Smooth muscle cell (in vitro differentiated cells): ENCODE measurements at regions not wholly inside any gene's neighbourhood (a gene's known extent, or its start where the extent isn't known, plus 50 kb on each side); places are given as distances from the start of the nearest gene placed in this dataset.

Experiments
- DNase-seq: peaks from one replicate; lab custom pipeline; 2025; ENCODE audit not compliant: unreplicated experiment; lab: John Stamatoyannopoulos, UW
- H2AFZ ChIP-seq: fragments of 200-600 bp; sonication (generic); 2 replicates; pipeline ENCODE4 v1.6.0; 2016; ENCODE audit warnings: antibody characterized with exemption, low read depth, mild to moderate bottlenecking
- H3F3A ChIP-seq: fragments of 200-600 bp; sonication (generic); 2 replicates; pipeline ENCODE4 v1.6.0; 2017; ENCODE audit warnings: antibody characterized with exemption, low read depth
- H3K27ac ChIP-seq: fragments of 200-600 bp; sonication (generic); 2 replicates; pipeline ENCODE4 v1.5.1; 2016; ENCODE audit warnings: low read depth, mild to moderate bottlenecking
- H3K27me3 ChIP-seq: fragments of 200-600 bp; sonication (generic); 2 replicates; pipeline ENCODE4 v1.6.1; 2016; ENCODE audit warnings: low read depth, mild to moderate bottlenecking
- H3K36me3 ChIP-seq: fragments of 200-600 bp; sonication (generic); 2 replicates; pipeline ENCODE4 v1.5.1; 2016; ENCODE audit warnings: low read depth
- H3K4me1 ChIP-seq: fragments of 200-600 bp; sonication (generic); 2 replicates; pipeline ENCODE4 v1.5.1; 2016; ENCODE audit warnings: low read depth
- H3K4me2 ChIP-seq: fragments of 200-600 bp; sonication (generic); 2 replicates; pipeline ENCODE4 v1.6.0; 2016; ENCODE audit warnings: mild to moderate bottlenecking
- H3K4me3 ChIP-seq: fragments of 200-600 bp; sonication (generic); 2 replicates; pipeline ENCODE4 v1.5.1; 2016; ENCODE audit warnings: mild to moderate bottlenecking
- H3K79me2 ChIP-seq: fragments of 200-600 bp; sonication (generic); 2 replicates; pipeline ENCODE4 v1.6.0; 2016; ENCODE audit warnings: low read depth, mild to moderate bottlenecking
- H3K9ac ChIP-seq: fragments of 200-600 bp; sonication (generic); 2 replicates; pipeline ENCODE4 v1.6.0; 2016; ENCODE audit warnings: low read depth
- H3K9me3 ChIP-seq: fragments of 200-600 bp; sonication (generic); replicated peaks from 2 replicates; pipeline ENCODE4 v1.5.1; 2016; ENCODE audit warnings: low read depth
- H4K20me1 ChIP-seq: fragments of 200-600 bp; sonication (generic); 2 replicates; pipeline ENCODE4 v1.6.0; 2016; ENCODE audit warnings: low read depth
- WGBS: methylation state at CpG from one replicate; pipeline ENCODE4 v1.1.7; 2016; ENCODE audit warnings: low lambda C conversion rate; 5-methylcytosine and 5-hydroxymethylcytosine counted together
- TF ChIP-seq, protein P1 (sequence below): fragments of 200-600 bp; sonication (generic); IDR thresholded peaks from 2 replicates; pipeline ENCODE4 v1.5.1; 2017; ENCODE audit warnings: borderline replicate concordance, mild to moderate bottlenecking, antibody characterized with exemption; ENCODE audit not compliant: insufficient read depth, poor library complexity, severe bottlenecking

DNA sequence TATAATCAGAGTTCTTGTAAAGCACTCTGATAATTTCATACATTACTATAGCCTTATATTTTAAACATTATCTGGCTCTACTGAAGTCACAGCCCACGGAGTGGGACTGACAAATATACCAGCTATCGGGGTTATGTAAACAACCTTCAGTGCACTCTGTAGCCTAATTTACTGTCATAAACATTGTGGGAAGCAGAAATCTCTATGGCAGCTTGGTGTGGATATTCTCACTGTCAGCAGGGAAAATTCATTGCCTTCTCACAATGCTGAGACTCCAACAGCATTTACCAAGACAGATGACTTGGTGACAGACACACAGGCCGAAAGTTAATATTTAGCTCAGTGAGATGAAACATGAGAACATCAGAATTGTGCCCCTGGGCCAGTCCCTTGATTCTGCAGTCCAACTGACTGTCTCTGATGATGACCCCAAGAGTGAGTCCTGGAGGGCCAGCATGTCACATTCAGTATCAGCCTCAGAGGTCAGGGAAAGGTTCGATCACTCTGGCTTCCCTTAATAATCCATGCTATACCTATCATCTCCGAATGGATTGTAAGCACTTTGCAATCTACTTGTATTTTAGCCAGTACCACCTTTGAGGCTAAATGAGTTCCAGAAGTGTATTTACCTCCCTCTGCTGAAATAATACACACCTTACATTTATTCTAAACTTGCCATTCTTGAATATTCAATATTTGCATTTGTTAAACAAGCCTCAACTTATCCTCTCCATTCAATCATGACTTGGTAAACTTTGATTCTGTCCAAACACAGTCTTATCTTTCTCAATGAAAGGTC lies 146.2 kb upstream of the OSR1 start:
- no peak overlapping the region for H3K9ac ChIP-seq
- H3K36me3 ChIP-seq, result no peaks in the 10 kb centered on the region
- H3K4me3 ChIP-seq, result no peak overlapping the region
- no peak for DNase-seq
- H3K4me2 ChIP-seq, result no peak overlapping the region
- peaks cover 5% of the 10 kb centered on the region for H3F3A ChIP-seq
- 57% methylated on average over 5 of the region's 5 CpGs for WGBS
- no peaks in the 10 kb centered on the region for H3K9me3 ChIP-seq
- H3K79me2 ChIP-seq, result no peaks in the 10 kb centered on the region
- H3K27ac ChIP-seq, result no peak overlapping the region
- H3K27me3 ChIP-seq, result peaks cover 40% of the 10 kb centered on the region
- TF ChIP-seq, protein P1, sequence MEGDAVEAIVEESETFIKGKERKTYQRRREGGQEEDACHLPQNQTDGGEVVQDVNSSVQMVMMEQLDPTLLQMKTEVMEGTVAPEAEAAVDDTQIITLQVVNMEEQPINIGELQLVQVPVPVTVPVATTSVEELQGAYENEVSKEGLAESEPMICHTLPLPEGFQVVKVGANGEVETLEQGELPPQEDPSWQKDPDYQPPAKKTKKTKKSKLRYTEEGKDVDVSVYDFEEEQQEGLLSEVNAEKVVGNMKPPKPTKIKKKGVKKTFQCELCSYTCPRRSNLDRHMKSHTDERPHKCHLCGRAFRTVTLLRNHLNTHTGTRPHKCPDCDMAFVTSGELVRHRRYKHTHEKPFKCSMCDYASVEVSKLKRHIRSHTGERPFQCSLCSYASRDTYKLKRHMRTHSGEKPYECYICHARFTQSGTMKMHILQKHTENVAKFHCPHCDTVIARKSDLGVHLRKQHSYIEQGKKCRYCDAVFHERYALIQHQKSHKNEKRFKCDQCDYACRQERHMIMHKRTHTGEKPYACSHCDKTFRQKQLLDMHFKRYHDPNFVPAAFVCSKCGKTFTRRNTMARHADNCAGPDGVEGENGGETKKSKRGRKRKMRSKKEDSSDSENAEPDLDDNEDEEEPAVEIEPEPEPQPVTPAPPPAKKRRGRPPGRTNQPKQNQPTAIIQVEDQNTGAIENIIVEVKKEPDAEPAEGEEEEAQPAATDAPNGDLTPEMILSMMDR, result no peak
- no peaks in the 10 kb centered on the region for H4K20me1 ChIP-seq
- H2AFZ ChIP-seq, result no peak overlapping the region
- H3K4me1 ChIP-seq, result no peaks in the 10 kb centered on the region

DNA sequence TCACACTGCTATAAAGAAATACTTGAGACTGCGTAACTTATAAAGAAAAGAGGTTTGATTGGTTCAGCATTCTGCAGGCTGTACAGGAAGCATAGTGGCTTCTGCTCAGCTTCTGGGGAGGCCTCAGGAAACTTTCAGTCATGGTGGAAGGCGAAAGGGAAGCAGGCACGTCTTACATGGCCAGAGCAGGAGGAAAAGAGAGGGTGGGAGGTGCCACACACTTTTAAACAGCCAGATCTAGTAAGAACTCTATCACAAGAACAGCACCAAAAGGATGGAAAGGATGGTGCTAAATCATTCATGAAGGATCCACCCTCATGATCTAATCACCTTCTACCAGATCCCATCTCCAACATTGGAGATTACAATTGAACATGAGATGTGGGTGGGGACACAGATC lies 145.5 kb upstream of the OSR1 start:
- H2AFZ ChIP-seq, result no peak overlapping the region
- H3K4me2 ChIP-seq, result no peak overlapping the region
- H3F3A ChIP-seq, result peaks cover 5% of the 10 kb centered on the region
- H3K9me3 ChIP-seq, result no peaks in the 10 kb centered on the region
- no peaks in the 10 kb centered on the region for H4K20me1 ChIP-seq
- H3K4me3 ChIP-seq, result no peak overlapping the region
- TF ChIP-seq, protein P1, result no peak
- H3K36me3 ChIP-seq, result no peaks in the 10 kb centered on the region
- H3K4me1 ChIP-seq, result no peaks in the 10 kb centered on the region
- H3K79me2 ChIP-seq, result no peaks in the 10 kb centered on the region
- H3K9ac ChIP-seq, result no peak overlapping the region
- peaks cover 39% of the 10 kb centered on the region for H3K27me3 ChIP-seq
- no peak overlapping the region for H3K27ac ChIP-seq
- no peak for DNase-seq
- WGBS, result 76% methylated on average over 3 of the region's 3 CpGs

DNA sequence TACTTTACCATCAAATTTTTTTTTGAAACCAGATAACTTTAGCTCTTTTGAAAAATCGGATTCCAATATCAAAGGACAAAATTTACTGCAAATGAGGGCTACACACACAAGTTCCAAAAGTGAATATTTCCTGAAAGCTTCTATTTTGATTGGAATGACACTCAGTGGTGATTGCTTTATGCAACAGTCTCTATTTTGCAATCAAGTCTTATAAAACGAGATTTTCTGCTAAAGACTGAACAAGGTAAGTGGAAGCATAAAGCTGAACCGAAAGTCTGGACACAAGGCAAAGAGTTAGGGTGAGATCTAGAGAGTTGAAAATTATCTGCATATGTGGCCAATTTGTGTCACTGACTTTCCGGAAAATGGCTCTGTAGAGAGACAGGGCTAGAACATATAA lies 145.0 kb upstream of the OSR1 start:
- H3K4me2 ChIP-seq, result no peak overlapping the region
- H3K79me2 ChIP-seq, result no peaks in the 10 kb centered on the region
- H3K4me1 ChIP-seq, result no peaks in the 10 kb centered on the region
- peaks cover 38% of the 10 kb centered on the region for H3K27me3 ChIP-seq
- H3K9ac ChIP-seq, result no peak overlapping the region
- no peak overlapping the region for H2AFZ ChIP-seq
- peaks cover 5% of the 10 kb centered on the region for H3F3A ChIP-seq
- TF ChIP-seq, protein P1, result no peak
- H4K20me1 ChIP-seq, result no peaks in the 10 kb centered on the region
- no peak overlapping the region for H3K27ac ChIP-seq
- WGBS, result 89% methylated on average over 4 of the region's 4 CpGs
- H3K4me3 ChIP-seq, result no peak overlapping the region
- DNase-seq, result no peak
- no peaks in the 10 kb centered on the region for H3K9me3 ChIP-seq
- no peaks in the 10 kb centered on the region for H3K36me3 ChIP-seq

- no peaks in the 10 kb centered on the region for H3K9me3 ChIP-seq
- DNase-seq, result no peak
- H3K79me2 ChIP-seq, result no peaks in the 10 kb centered on the region
- H4K20me1 ChIP-seq, result no peaks in the 10 kb centered on the region
- H3K27ac ChIP-seq, result no peak overlapping the region
- peaks cover 3% of the 10 kb centered on the region for H3F3A ChIP-seq
- TF ChIP-seq, protein P1, result no peak
- no peak overlapping the region for H3K4me3 ChIP-seq
- H2AFZ ChIP-seq, result no peak overlapping the region
- no peak overlapping the region for H3K9ac ChIP-seq
- H3K27me3 ChIP-seq, result peaks cover 27% of the 10 kb centered on the region
- H3K36me3 ChIP-seq, result no peaks in the 10 kb centered on the region
- no peak overlapping the region for H3K4me2 ChIP-seq
- no peaks in the 10 kb centered on the region for H3K4me1 ChIP-seq
Observed at GRCh38 chr2:19500126-19500525, 141.7 kb upstream of the OSR1 start.
